Ovary (tissue), 7 donors: ENCODE measurements at regions not wholly inside any gene's neighbourhood (a gene's known extent, or its start where the extent isn't known, plus 50 kb on each side); places are given as distances from the start of the nearest gene placed in this dataset.
"Not testable (repeated sequence)": the region's sequence is repeated elsewhere in the genome, so short reads cannot be mapped to it uniquely, and the experiment has no call there.

Experiments used
- DNase-seq, 5 donors: peaks; one replicate each; pipeline ENCODE4 v3.0.0-alpha.2; 2019 to 2020
- H3K27ac ChIP-seq, 2 donors: fragments of 200-600 bp; one replicate each; pipeline versions ENCODE4 v1.5.1 to v1.8.0; 2019 to 2022
- H3K27me3 ChIP-seq: fragments of 200-600 bp; one replicate; pipeline ENCODE4 v1.8.0; 2022
- H3K36me3 ChIP-seq: fragments of 200-600 bp; sonication (generic); one replicate; pipeline ENCODE4 v1.5.1; 2019
- H3K4me1 ChIP-seq: one replicate; pipeline ENCODE4 v1.8.1; 2013; ENCODE audit warnings: mild to moderate bottlenecking, moderate library complexity; ENCODE audit not compliant: insufficient read depth
- H3K4me3 ChIP-seq: fragments of 200-600 bp; sonication (generic); one replicate; pipeline ENCODE4 v1.5.1; 2017
- H3K9me3 ChIP-seq, 2 donors: fragments of 200-600 bp in 1 of 2; sonication (generic) in 1 of 2; one replicate each; pipeline versions ENCODE4 v1.5.1 to v1.8.1; 2013 to 2019; ENCODE audit warnings: mild to moderate bottlenecking in 1 of 2, moderate library complexity in 1 of 2
- CTCF ChIP-seq, 3 donors: fragments of 450-650 bp in 2 of 3; fragments of 200-600 bp in 1 of 3; IDR thresholded peaks; one replicate each; pipeline versions ENCODE4 v1.5.1 to v1.8.0; 2016 to 2022; ENCODE audit warnings: antibody characterized with exemption in 3 of 3, mild to moderate bottlenecking in 1 of 3
- EP300 ChIP-seq: sonication (generic); formaldehyde crosslinking; IDR thresholded peaks from one replicate; pipeline ENCODE4 v1.6.1; 2017; ENCODE audit warnings: antibody characterized with exemption
- POLR2A ChIP-seq: fragments of 450-650 bp; IDR thresholded peaks from one replicate; pipeline ENCODE4 v1.6.1; 2017; ENCODE audit warnings: antibody characterized with exemption, mild to moderate bottlenecking, moderate library complexity
- WGBS, 3 donors: extraction: QIAGEN DNeasy Blood & Tissue Kit in 1 of 3; methylation state at CpG; one replicate each; pipeline versions ENCODE4 v1.1.5 to v1.1.7; 2013 to 2017; 5-methylcytosine and 5-hydroxymethylcytosine counted together
- intact Hi-C, 4 donors: fragments of 100-400 bp; cut with DNase I; formaldehyde crosslinking; loops; one replicate each; pipeline versions ENCODE4 v1.11.0 to v1.15.1; 2022 to 2023
- donor health status: DM: no; HTN: no; CAD: no; lungs with moderate emphysema.
- donor health status: DM: no; HTN: no; CAD: no.
- donor health status: Bipolar disorder and iron deficiency.
- donor health status: DM: no; HTN: no; CAD: no.
- donor health status: DM: yes; HTN: yes; CAD: no.

DNA sequence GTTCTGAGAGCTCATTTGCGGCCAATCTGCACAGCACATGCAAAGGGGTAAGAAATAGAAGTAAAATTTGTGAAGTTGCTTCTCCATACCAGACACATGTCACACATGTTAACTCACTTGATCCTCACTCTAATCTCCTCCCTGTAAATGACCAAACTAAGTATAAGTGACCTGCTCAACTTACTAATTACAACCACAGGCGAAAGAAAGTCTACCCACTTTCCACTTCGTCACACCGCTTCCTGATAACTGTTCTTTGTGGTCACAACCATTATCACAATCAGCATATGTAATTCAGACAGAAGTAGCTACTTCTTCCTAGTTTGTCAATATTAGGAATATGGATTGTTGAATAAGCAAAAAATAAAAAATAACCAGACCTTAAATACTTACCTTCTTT lies 293.7 kb upstream of the CLEC14A start:
- no peak for DNase-seq
- Histone ChIP-seq H3K9me3 (no peaks in the 10 kb centered on the region), H3K27ac (no peak overlapping the region), H3K4me1 (no peaks in the 10 kb centered on the region), H3K36me3 (no peaks in the 10 kb centered on the region), H3K27me3 (no peaks in the 10 kb centered on the region), H3K4me3 (no peak overlapping the region)
- 79 to 94% (median 86%) methylated on average over 4 of the region's 4 CpGs for WGBS, 3 donors
- no peak for TF ChIP-seq POLR2A
- no peak for TF ChIP-seq EP300
- no peak for TF ChIP-seq CTCF (IDR thresholded peaks at IDR 0.05)
- intact Hi-C loops = no loop called here

DNA sequence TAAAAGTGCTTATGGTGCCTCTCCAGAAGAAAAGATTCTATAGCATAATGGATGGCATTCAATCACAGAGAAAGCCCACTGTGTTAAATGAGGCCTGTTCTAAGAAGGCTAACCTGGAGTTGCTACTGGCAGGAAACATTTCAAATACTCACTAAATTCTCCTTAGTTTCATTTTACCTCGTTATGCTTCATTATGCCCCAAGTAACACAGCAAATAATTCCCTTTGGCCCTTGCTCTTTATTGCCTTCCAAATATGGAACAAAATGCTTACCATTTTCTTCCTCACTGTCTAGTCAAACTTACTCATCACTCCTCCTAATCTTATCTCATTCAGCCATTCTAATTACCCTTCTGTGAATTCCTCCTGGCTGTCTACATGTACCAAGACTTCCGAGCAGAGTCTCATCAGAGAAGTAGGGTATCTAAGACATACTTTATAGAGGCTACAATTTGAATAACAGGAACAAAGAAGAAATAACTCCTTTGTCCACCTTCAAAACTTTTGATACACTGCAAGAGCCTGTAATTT lies 292.1 kb upstream of the CLEC14A start:
- no peaks in the 10 kb centered on the region for H3K4me1 ChIP-seq
- H3K36me3 ChIP-seq = no peaks in the 10 kb centered on the region
- no peaks in the 10 kb centered on the region for H3K27me3 ChIP-seq
- H3K27ac ChIP-seq = no peak overlapping the region
- no peaks in the 10 kb centered on the region for H3K9me3 ChIP-seq
- no peak overlapping the region for H3K4me3 ChIP-seq
- no peak for TF ChIP-seq EP300
- TF ChIP-seq CTCF (IDR thresholded peaks at IDR 0.05) = no peak
- TF ChIP-seq POLR2A = no peak
- intact Hi-C loops = no loop called here
- no peak for DNase-seq
- 40 to 80% (median 57%) methylated on average over 2 of the region's 2 CpGs for WGBS, 3 donors

- no peak overlapping the region for H3K4me3 ChIP-seq
- intact Hi-C loops = no loop called here
- no peaks in the 10 kb centered on the region for H3K4me1 ChIP-seq
- WGBS, 3 donors = 78 to 88% (median 88%) methylated on average over 2 of the region's 2 CpGs
- H3K27me3 ChIP-seq = no peaks in the 10 kb centered on the region
- H3K36me3 ChIP-seq = no peaks in the 10 kb centered on the region
- TF ChIP-seq EP300 (no peak), CTCF (IDR thresholded peaks at IDR 0.05) (no peak)
- no peak for DNase-seq
- no peak overlapping the region for H3K27ac ChIP-seq
- H3K9me3 ChIP-seq = no peaks in the 10 kb centered on the region
Observed at GRCh38 chr14:38546932-38547551, 291.1 kb upstream of the CLEC14A start.

- Histone ChIP-seq H3K4me3 (no peak overlapping the region), H3K36me3 (no peaks in the 10 kb centered on the region), H3K9me3 (no peaks in the 10 kb centered on the region), H3K27me3 (no peaks in the 10 kb centered on the region), H3K4me1 (no peaks in the 10 kb centered on the region), H3K27ac (no peak overlapping the region)
- no peak for TF ChIP-seq POLR2A
- no peak for TF ChIP-seq EP300
- no peak for TF ChIP-seq CTCF (IDR thresholded peaks at IDR 0.05)
- intact Hi-C loops = no loop called here
- WGBS, 3 donors = 66 to 78% (median 75%) methylated on average over 2 of the region's 2 CpGs
- DNase-seq = no peak
Observed at GRCh38 chr14:38544776-38545175, 288.9 kb upstream of the CLEC14A start.

GRCh38 chr14:38543851-38544250 lies 288.0 kb upstream of the CLEC14A start:
- H3K4me3 ChIP-seq, intact Hi-C loops, H3K9me3 ChIP-seq, H3K36me3 ChIP-seq, DNase-seq, H3K27me3 ChIP-seq, H3K27ac ChIP-seq, H3K4me1 ChIP-seq: not testable (repeated sequence)
- 85 to 92% (median 85%) methylated on average over 5 of the region's 5 CpGs for WGBS, 3 donors

GRCh38 chr14:38538053-38538452 lies 282.2 kb upstream of the CLEC14A start:
- intact Hi-C loops, DNase-seq, H3K27me3 ChIP-seq, H3K9me3 ChIP-seq, H3K36me3 ChIP-seq, H3K4me3 ChIP-seq, H3K27ac ChIP-seq, H3K4me1 ChIP-seq: not testable (repeated sequence)
- WGBS, 3 donors = 76 to 93% (median 84%) methylated on average over 5 of the region's 5 CpGs
